Naive B cell (primary cell): ENCODE measurements at regions not wholly inside any gene's neighbourhood (a gene's known extent, or its start where the extent isn't known, plus 50 kb on each side); places are given as distances from the start of the nearest gene placed in this dataset.

Experiments used
- ATAC-seq, 2 donors: fragments of 150-1000 bp; cut with Tn5 transposase; 2 replicates each; pipeline ENCODE4 v1.10.0; 2021; ENCODE audit warnings: low read depth in 2 of 2, mild to moderate bottlenecking in 2 of 2, moderate library complexity in 2 of 2
- DNase-seq: peaks from one replicate; pipeline ENCODE4 v3.0.0; 2022
- H3K27ac Mint-ChIP-seq, 6 donors: one replicate each; pipeline ENCODE4 v1.8.0; 2020 to 2022; ENCODE audit warnings: mild to moderate bottlenecking in 6 of 6, mixed read lengths in 6 of 6, moderate library complexity in 5 of 6, inconsistent platforms in 2 of 6
- H3K27me3 Mint-ChIP-seq, 3 donors: one replicate each; pipeline ENCODE4 v1.8.0; 2021 to 2022; ENCODE audit warnings: mixed read lengths in 3 of 3, mild to moderate bottlenecking in 1 of 3
- H3K36me3 Mint-ChIP-seq, 2 donors: one replicate each; pipeline ENCODE4 v1.8.0; 2020 to 2022; ENCODE audit warnings: mixed read lengths in 2 of 2, inconsistent platforms in 1 of 2, mild to moderate bottlenecking in 1 of 2
- H3K4me1 Mint-ChIP-seq, 3 donors: one replicate each; pipeline ENCODE4 v1.8.0; 2020 to 2022; ENCODE audit warnings: mixed read lengths in 3 of 3, inconsistent platforms in 1 of 3, mild to moderate bottlenecking in 1 of 3, moderate library complexity in 1 of 3
- H3K4me3 Mint-ChIP-seq, 8 donors: one replicate each; pipeline ENCODE4 v1.8.0; 2020 to 2022; ENCODE audit warnings: mild to moderate bottlenecking in 8 of 8, mixed read lengths in 8 of 8, moderate library complexity in 8 of 8, inconsistent platforms in 2 of 8
- H3K9me3 Mint-ChIP-seq, 7 donors: one replicate each; pipeline ENCODE4 v1.8.0; 2020 to 2022; ENCODE audit warnings: mixed read lengths in 7 of 7, mild to moderate bottlenecking in 5 of 7, inconsistent platforms in 2 of 7, moderate library complexity in 1 of 7

DNA sequence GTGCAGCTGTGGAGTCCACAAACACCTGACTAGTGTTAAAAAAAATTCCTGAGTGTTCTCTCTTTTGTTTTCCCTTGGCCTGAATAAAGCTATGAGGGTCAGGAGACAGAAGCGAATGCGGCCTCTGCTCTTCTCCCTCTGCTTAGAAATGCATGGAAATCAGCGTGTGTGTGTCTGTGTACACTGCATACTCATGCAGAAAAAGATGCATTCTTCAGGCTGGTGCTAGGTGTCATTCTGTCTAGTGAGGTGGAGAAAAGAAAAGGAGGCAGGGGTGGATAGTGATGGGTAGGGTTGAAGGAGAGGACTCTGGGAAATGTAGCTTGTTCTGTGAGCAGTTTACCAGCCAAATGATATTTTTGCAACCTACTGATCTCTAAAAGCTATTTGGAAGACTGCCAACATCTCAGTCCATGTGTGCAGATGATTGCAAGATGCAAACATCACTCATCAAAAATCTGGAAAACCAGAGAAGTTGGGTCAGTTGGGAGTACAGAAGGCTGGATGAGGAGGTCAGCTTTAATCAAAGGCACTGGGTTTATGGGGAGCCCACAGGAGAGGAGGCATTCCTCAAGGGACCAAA is 177.7 kb downstream of the INSIG2 start:
- Mint-ChIP-seq H3K4me1 (no peaks in the 10 kb centered on the region), H3K9me3 (no peaks in the 10 kb centered on the region), H3K36me3 (no peaks in the 10 kb centered on the region), H3K27ac (no peak overlapping the region), H3K27me3 (peaks cover 23 to 66% (median 28%) of the 10 kb centered on the region in 3 donors), H3K4me3 (no peak overlapping the region)
- no peak for DNase-seq
- ATAC-seq = no peak

DNA sequence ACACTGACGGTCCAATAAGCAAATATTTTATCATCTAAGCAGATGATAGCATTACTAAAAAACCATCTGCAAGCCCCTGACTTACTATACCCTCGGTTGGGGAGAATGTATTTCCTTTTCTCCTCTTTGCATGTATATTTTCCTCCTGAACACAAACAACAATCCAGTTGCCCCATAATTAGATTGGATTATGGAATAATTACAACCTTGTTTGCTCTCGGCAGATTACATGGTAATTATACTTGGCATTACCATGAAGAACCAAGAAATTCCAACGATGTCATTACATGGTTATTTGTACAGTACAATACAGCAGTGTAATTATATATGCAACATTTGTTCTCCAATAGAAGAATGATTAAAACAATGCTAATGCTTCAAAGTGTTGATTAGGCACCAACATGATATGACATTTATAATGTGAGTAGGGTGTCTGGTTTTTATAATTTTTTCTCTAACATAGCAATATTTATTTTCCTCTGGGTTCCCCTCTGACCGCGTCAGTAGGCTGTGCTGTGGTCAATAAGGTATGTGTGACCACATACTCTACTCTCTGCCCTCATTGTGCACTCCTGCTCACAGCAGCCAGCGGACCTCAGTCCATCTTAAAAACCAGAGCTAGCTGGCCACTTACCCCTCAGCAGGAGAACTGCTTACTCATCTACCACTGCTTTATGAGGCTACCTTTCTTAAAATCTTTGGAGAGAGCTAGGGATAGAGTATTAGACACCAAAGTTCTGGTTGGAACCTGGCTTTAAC is 176.1 kb downstream of the INSIG2 start:
- Mint-ChIP-seq H3K27me3 (peaks cover 24 to 74% (median 30%) of the 10 kb centered on the region in 3 donors), H3K27ac (no peak overlapping the region), H3K9me3 (no peaks in the 10 kb centered on the region), H3K4me3 (no peak overlapping the region), H3K4me1 (no peaks in the 10 kb centered on the region), H3K36me3 (no peaks in the 10 kb centered on the region)
- ATAC-seq (no peak), DNase-seq (no peak)

DNA sequence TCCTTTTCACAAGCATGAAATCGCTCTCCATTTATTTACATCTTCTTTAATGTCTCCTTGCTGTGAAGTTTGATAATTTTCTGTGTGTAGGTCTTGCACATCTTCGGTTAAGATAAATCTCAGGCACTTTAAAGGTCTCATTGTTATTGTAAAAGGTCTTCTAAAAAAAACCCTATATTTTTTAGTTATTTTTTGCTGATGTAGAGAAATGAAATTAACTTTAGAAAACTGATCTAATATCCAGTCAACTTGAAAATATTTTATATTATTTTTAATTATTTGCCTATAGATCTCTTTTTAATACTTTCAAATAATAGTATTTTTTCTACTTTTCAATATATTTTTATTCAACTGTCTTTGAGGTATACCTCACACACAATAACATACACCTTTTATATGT is 169.4 kb downstream of the INSIG2 start:
- no peak overlapping the region for H3K4me3 Mint-ChIP-seq
- DNase-seq = no peak
- H3K27me3 Mint-ChIP-seq = peaks cover 38 to 54% (median 41%) of the 10 kb centered on the region in 3 donors
- ATAC-seq = no peak
- H3K27ac Mint-ChIP-seq = no peak overlapping the region
- peaks cover 0 to 1% (median 0%) of the 10 kb centered on the region in 7 donors for H3K9me3 Mint-ChIP-seq
- no peaks in the 10 kb centered on the region for H3K36me3 Mint-ChIP-seq
- H3K4me1 Mint-ChIP-seq = no peaks in the 10 kb centered on the region

DNA sequence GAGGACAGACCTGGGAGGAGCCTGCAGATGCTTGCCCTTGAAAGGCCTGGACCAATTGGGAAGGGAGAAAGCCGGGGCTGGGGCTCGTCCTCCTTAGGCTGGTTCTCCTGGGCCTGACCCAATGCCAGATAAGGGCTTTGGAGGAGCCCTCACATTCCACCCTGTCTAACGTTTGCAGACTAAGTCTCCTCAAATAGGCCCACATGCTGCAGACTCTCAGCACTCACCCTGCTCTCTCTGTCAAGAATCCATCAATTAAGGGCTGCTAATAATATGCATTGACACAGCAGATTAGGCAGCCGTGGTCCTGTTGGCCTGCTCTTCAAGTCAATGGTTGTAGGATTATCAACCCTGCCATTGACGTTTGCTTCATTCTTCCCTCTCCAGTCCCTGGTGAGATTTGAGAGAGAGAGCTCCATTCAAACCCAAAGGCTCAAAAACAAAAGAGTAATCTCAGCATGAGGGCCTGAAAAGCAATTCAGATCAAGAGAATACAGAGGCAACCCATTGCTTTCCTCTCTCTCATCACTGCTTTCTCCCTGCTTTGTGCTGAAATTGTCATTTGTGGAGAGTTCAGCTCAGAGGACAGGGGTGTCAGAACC is 167.6 kb downstream of the INSIG2 start:
- Mint-ChIP-seq H3K27ac (no peak overlapping the region), H3K27me3 (peaks cover 31 to 45% (median 36%) of the 10 kb centered on the region in 3 donors), H3K36me3 (no peaks in the 10 kb centered on the region), H3K4me3 (peak overlapping the region in 1 of 8 donors; percentile 73), H3K9me3 (peaks cover 0 to 1% (median 0%) of the 10 kb centered on the region in 7 donors), H3K4me1 (no peaks in the 10 kb centered on the region)
- ATAC-seq (no peak), DNase-seq (no peak)

DNA sequence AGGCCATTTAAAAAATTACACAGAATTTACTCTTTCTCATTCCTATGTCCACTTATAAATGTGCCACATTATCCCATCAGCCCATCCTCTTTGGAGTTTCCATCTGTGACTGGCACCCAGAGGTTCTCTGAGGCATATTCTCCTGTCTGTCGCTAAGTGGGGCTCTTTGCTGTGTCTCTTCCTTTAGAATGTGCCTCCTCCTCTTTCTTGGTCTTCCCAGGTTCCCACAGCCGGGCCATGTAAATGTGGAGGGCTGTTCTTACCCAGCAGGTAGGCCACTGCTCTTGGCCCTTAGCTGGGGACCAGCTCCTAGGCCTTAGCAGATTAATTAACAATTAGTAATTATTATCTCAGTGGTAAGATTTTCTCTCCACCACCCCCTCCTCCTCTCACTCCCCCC is 167.0 kb downstream of the INSIG2 start:
- ATAC-seq = no peak
- H3K4me1 Mint-ChIP-seq = no peaks in the 10 kb centered on the region
- peaks cover 28 to 43% (median 34%) of the 10 kb centered on the region in 3 donors for H3K27me3 Mint-ChIP-seq
- H3K4me3 Mint-ChIP-seq = no peak overlapping the region
- DNase-seq = no peak
- H3K36me3 Mint-ChIP-seq = no peaks in the 10 kb centered on the region
- peak overlapping the region in 1 of 6 donors; percentile 62 for H3K27ac Mint-ChIP-seq
- peaks cover 0 to 1% (median 0%) of the 10 kb centered on the region in 7 donors for H3K9me3 Mint-ChIP-seq

DNA sequence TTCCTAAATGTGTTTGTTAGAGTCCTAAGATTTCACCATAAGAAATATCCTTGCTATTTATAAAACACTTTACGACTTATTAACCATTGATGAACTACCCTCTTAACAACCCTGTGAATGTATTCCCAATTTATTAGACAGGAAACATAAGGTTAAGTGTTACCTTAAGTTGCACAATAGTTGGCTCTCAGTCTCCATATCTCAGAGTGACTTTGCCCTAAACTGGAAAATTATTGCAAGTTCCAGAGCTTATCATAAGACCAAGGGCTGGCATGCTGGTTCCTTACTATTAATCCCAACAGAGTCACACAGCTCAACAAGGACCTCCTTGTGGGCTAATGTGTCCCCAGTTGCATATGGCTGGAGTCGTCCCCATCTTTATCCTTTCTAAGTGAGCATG is 165.8 kb downstream of the INSIG2 start:
- Mint-ChIP-seq H3K4me3 (no peak overlapping the region), H3K9me3 (peaks cover 0 to 3% (median 0%) of the 10 kb centered on the region in 7 donors), H3K4me1 (no peaks in the 10 kb centered on the region), H3K27ac (no peak overlapping the region), H3K36me3 (no peaks in the 10 kb centered on the region), H3K27me3 (peaks cover 30 to 51% (median 36%) of the 10 kb centered on the region in 3 donors)
- no peak for ATAC-seq
- DNase-seq = no peak

DNA sequence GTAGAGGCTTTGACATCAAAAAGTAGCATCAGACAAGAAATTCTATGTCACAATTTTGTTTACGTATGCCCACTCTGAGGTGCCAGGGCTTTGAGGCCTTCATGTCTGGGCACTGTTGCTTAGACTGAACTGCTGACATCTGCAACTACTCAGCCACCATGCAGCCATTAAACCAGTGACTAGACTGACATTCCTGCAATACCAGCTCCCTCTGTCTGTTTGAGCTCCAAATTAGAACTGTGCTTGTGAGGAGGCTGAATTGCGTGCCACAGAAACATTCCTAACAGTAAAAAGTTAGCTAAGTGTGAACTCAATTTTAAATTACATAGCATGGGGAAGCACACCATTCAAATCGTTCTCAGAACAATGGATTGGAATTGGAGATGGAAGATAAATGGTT is 163.2 kb downstream of the INSIG2 start:
- Mint-ChIP-seq H3K27ac (no peak overlapping the region), H3K4me3 (no peak overlapping the region), H3K4me1 (no peaks in the 10 kb centered on the region), H3K27me3 (peaks cover 19 to 39% (median 26%) of the 10 kb centered on the region in 3 donors), H3K9me3 (peaks cover 0 to 3% (median 0%) of the 10 kb centered on the region in 7 donors), H3K36me3 (no peaks in the 10 kb centered on the region)
- ATAC-seq (no peak), DNase-seq (no peak)

DNA sequence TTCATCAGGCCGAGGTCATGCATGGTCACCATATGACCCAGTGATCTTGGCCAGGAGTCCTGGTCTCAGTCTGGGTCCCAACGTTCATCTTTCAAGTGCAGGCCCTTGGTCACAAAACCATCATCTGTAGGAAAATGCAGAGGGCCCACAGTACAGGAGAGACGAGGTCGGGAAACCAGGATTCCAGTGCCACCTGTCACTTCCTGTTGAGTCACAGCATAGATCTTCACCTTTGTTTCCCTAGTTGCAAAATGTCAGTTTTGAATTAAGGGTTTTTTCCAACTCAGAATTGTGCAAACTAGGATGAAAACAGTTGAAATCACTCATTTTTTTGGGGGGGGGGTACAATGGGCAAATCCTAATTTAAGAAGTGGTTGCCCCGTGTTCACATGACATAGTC is 162.2 kb downstream of the INSIG2 start:
- Mint-ChIP-seq H3K4me3 (no peak overlapping the region), H3K36me3 (no peaks in the 10 kb centered on the region), H3K27me3 (peaks cover 22 to 29% (median 23%) of the 10 kb centered on the region in 3 donors), H3K27ac (no peak overlapping the region), H3K9me3 (peaks cover 0 to 3% (median 0%) of the 10 kb centered on the region in 7 donors), H3K4me1 (no peaks in the 10 kb centered on the region)
- ATAC-seq (no peak), DNase-seq (no peak)

DNA sequence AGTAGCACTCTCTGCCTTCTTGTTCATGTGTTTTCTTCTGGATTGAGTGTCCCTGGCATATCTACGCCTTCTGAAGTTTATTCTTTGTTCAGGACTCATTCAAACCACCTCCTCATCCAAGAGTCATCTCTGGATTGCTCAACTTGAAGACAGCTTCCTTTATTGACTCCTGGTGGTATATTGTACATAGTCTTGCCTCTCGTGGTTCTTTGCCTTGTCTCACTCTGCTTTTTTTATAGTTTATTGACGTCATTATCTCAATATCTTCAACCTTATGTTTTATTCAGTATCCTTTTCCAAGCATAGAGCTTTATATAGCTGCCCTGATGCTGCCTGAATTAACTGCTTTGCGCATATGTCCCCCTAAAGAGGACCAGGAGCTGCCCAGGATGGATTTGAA is 161.7 kb downstream of the INSIG2 start:
- DNase-seq = no peak
- Mint-ChIP-seq H3K27me3 (peaks cover 17 to 27% (median 23%) of the 10 kb centered on the region in 3 donors), H3K27ac (no peak overlapping the region), H3K4me1 (no peaks in the 10 kb centered on the region), H3K36me3 (no peaks in the 10 kb centered on the region), H3K9me3 (peaks cover 0 to 3% (median 0%) of the 10 kb centered on the region in 7 donors), H3K4me3 (no peak overlapping the region)
- ATAC-seq = no peak

DNA sequence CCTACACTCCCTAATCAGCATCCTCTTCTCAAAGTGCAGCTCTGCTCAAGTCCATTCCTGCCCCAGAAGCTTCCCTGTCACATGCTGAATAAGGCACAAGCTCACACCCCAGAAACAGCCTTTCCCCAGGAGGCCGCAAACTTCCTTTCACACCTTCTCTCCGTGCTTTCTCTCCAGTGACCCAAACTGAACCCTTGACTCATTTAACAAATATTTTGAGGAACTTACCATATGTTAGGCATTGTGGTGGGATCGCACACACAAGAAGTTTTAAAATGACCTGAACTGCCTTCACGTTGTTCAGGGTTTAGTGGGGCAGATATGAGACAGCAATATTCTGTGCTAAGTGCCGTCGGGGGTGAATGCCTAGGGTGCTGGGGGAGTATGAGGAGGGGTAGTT is 161.3 kb downstream of the INSIG2 start:
- peaks cover 0 to 3% (median 0%) of the 10 kb centered on the region in 7 donors for H3K9me3 Mint-ChIP-seq
- no peaks in the 10 kb centered on the region for H3K36me3 Mint-ChIP-seq
- no peaks in the 10 kb centered on the region for H3K4me1 Mint-ChIP-seq

DNA sequence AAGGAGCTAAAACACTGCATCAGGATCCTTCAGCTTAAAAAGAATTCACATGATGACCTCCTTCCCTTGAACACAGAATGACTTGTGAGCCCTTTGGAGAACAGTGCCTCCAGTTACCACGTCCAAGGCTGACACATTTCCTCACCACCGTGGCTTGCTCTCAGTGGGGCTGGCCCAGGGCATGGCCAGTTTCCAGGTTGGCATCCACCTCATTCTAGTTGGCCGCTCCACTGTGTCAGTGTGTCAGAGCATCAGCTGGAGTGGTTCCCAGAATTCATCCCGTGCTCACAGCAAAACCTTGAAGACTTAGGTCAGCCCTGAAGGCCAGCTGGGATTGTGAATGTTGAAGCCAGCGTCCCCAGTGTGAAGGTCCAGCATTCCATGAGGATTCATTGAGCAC is 158.5 kb downstream of the INSIG2 start:
- H3K27me3 Mint-ChIP-seq = peaks cover 26 to 52% (median 41%) of the 10 kb centered on the region in 3 donors

More for the DNA sequence above, 161.3 kb downstream of the INSIG2 start:
- Mint-ChIP-seq H3K27me3 (peaks cover 18 to 30% (median 26%) of the 10 kb centered on the region in 3 donors), H3K27ac (peak overlapping the region in 1 of 6 donors; percentile 1), H3K4me3 (no peak overlapping the region)
- no peak for ATAC-seq
- DNase-seq = no peak

DNA sequence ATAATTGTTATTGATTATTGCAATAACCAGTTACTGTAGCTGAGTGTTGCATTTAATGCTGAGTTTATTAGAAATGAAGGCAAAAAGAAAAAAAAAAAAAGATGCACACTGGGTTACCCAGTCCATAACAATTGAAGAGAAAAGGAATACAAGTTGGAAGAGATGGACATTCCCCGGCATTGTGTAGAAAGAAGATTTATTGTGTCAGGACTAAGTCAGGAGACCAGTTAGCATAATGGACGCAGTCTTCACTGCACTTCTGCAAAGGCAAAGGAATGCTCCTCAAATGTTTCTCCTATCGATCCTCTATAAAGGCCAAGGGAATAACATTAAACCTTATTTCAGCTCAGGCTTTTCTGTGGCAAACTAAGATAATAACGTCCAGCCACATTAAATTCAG is 157.8 kb downstream of the INSIG2 start:
- Mint-ChIP-seq H3K9me3 (peaks cover 0 to 6% (median 0%) of the 10 kb centered on the region in 7 donors), H3K4me3 (no peak overlapping the region)

More for the DNA sequence above, 158.5 kb downstream of the INSIG2 start:
- ATAC-seq = no peak
- no peaks in the 10 kb centered on the region for H3K36me3 Mint-ChIP-seq
- H3K27ac Mint-ChIP-seq = no peak overlapping the region
- no peak for DNase-seq
- H3K9me3 Mint-ChIP-seq = peaks cover 0 to 6% (median 0%) of the 10 kb centered on the region in 7 donors
- H3K4me3 Mint-ChIP-seq = no peak overlapping the region
- no peaks in the 10 kb centered on the region for H3K4me1 Mint-ChIP-seq

DNA sequence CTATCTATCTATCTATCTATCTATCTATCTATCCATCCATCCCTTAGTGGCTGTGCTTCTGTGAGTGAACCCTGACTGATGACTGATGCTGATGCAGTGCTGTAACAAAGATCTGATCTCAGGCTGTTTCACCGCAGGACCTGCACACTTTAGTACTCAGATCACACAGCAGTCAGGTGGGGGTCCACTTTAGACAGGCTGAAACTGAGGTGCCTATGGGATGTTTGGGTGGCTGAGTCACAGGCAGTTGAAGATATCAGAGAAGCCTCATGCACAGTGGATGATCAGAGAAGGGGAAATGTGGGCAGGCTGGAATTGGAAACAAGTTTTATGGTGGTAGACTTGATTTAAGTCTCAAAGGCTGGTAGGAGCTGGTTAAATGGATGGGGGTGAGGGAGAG is 156.4 kb downstream of the INSIG2 start:
- no peaks in the 10 kb centered on the region for H3K4me1 Mint-ChIP-seq
- no peak overlapping the region for H3K4me3 Mint-ChIP-seq
- no peak for DNase-seq
- no peaks in the 10 kb centered on the region for H3K36me3 Mint-ChIP-seq
- H3K27ac Mint-ChIP-seq = peak overlapping the region in 1 of 6 donors; percentile 48
- H3K27me3 Mint-ChIP-seq = peaks cover 37 to 55% (median 50%) of the 10 kb centered on the region in 3 donors
- H3K9me3 Mint-ChIP-seq = peaks cover under 1 to 7% (median 3%) of the 10 kb centered on the region in 7 donors
- ATAC-seq = no peak

More for the DNA sequence above, 157.8 kb downstream of the INSIG2 start:
- Mint-ChIP-seq H3K27ac (no peak overlapping the region), H3K27me3 (peaks cover 29 to 55% (median 47%) of the 10 kb centered on the region in 3 donors), H3K4me1 (no peaks in the 10 kb centered on the region), H3K36me3 (no peaks in the 10 kb centered on the region)
- ATAC-seq (no peak), DNase-seq (no peak)
